ENCODE measurements at regions not wholly inside any gene's neighbourhood (a gene's known extent, or its start where the extent isn't known, plus 50 kb on each side); places are given as distances from the start of the nearest gene placed in this dataset.
"Not testable (repeated sequence)": the region's sequence is repeated elsewhere in the genome, so short reads cannot be mapped to it uniquely, and the experiment has no call there.

- H3K36me3 ChIP-seq = no peaks in the 10 kb centered on the region
- no peak overlapping the region for H3K4me3 ChIP-seq
- DNase-seq (ENCODE audit: low read depth in 1 of 2, low spot score in 2 of 2) = peak; percentile 51 to 63
- no peaks in the 10 kb centered on the region for H3K9me3 ChIP-seq (replicated peaks)
- H3K4me1 ChIP-seq (replicated peaks) = peaks cover 70% of the 10 kb centered on the region
- no peak overlapping the region for H3K27ac ChIP-seq
- no peaks in the 10 kb centered on the region for H3K27me3 ChIP-seq (replicated peaks)
Measured at GRCh38 chr6:144659202-144660182, 374.4 kb downstream of the UTRN start.

GRCh38 chr6:144660561-144661115, 375.5 kb downstream of the UTRN start:
- Histone ChIP-seq H3K9me3 (replicated peaks) (no peaks in the 10 kb centered on the region), H3K27ac (peak overlapping the region; percentile 28), H3K27me3 (replicated peaks) (no peaks in the 10 kb centered on the region), H3K36me3 (no peaks in the 10 kb centered on the region), H3K4me1 (replicated peaks) (peaks cover 64% of the 10 kb centered on the region), H3K4me3 (no peak overlapping the region)
- DNase-seq (ENCODE audit: low read depth in 1 of 2, low spot score in 2 of 2) = no peak

GRCh38 chr6:144661116-144661806, 376.1 kb downstream of the UTRN start:
- Histone ChIP-seq H3K9me3 (replicated peaks) (no peaks in the 10 kb centered on the region), H3K36me3 (no peaks in the 10 kb centered on the region), H3K27me3 (replicated peaks) (no peaks in the 10 kb centered on the region), H3K27ac (peak overlapping the region; percentile 28), H3K4me1 (replicated peaks) (peaks cover 60% of the 10 kb centered on the region), H3K4me3 (no peak overlapping the region)
- DNase-seq (ENCODE audit: low read depth in 1 of 2, low spot score in 2 of 2) = peak in 1 of 2 experiments; percentile 50

- H3K36me3 ChIP-seq = no peaks in the 10 kb centered on the region; the same call in 1 of the 2 replicates
- H3K4me3 ChIP-seq = no peak overlapping the region
- no peak for DNase-seq (ENCODE audit: low read depth in 1 of 2, low spot score in 2 of 2)
- no peak overlapping the region for H3K27ac ChIP-seq
- no peaks in the 10 kb centered on the region for H3K9me3 ChIP-seq (replicated peaks)
- H3K27me3 ChIP-seq (replicated peaks) = no peaks in the 10 kb centered on the region
- peaks cover 54% of the 10 kb centered on the region for H3K4me1 ChIP-seq (replicated peaks)
Measured at GRCh38 chr6:144662812-144663365, 377.8 kb downstream of the UTRN start.

- Histone ChIP-seq H3K4me1 (replicated peaks) (peaks cover 43% of the 10 kb centered on the region), H3K36me3 (no peaks in the 10 kb centered on the region; the same call in 1 of the 2 replicates)
- no peak for DNase-seq (ENCODE audit: low read depth in 1 of 2, low spot score in 2 of 2)
Measured at GRCh38 chr6:144664281-144664680, 379.1 kb downstream of the UTRN start.

GRCh38 chr6:144664947-144665346, 379.8 kb downstream of the UTRN start:
- H3K4me1 ChIP-seq (replicated peaks) = peaks cover 37% of the 10 kb centered on the region
- no peak overlapping the region for H3K4me3 ChIP-seq
- no peak for DNase-seq (ENCODE audit: low read depth in 1 of 2, low spot score in 2 of 2)
- no peaks in the 10 kb centered on the region for H3K27me3 ChIP-seq (replicated peaks)
- H3K36me3 ChIP-seq = no peaks in the 10 kb centered on the region; the same call in 1 of the 2 replicates
- H3K27ac ChIP-seq = no peak overlapping the region
- H3K9me3 ChIP-seq (replicated peaks) = no peaks in the 10 kb centered on the region; the same call in 1 of the 2 replicates

More at GRCh38 chr6:144664281-144664680, 379.1 kb downstream of the UTRN start:
- H3K4me3 ChIP-seq = no peak overlapping the region
- H3K27me3 ChIP-seq (replicated peaks) = no peaks in the 10 kb centered on the region
- H3K9me3 ChIP-seq (replicated peaks) = no peaks in the 10 kb centered on the region
- H3K27ac ChIP-seq = no peak overlapping the region

GRCh38 chr6:144665932-144666450, 380.9 kb downstream of the UTRN start:
- Histone ChIP-seq H3K27me3 (replicated peaks) (no peaks in the 10 kb centered on the region), H3K9me3 (replicated peaks) (peaks cover 5% of the 10 kb centered on the region), H3K4me1 (replicated peaks) (peaks cover 26% of the 10 kb centered on the region), H3K27ac (no peak overlapping the region), H3K4me3 (no peak overlapping the region), H3K36me3 (no peaks in the 10 kb centered on the region; the same call in 1 of the 2 replicates)
- DNase-seq (ENCODE audit: low read depth in 1 of 2, low spot score in 2 of 2) = no peak

- Histone ChIP-seq H3K27ac (no peak overlapping the region), H3K4me1 (replicated peaks) (peaks cover 19% of the 10 kb centered on the region), H3K4me3 (no peak overlapping the region), H3K36me3 (no peaks in the 10 kb centered on the region; the same call in 1 of the 2 replicates), H3K9me3 (replicated peaks) (peaks cover 5% of the 10 kb centered on the region), H3K27me3 (replicated peaks) (no peaks in the 10 kb centered on the region)
- no peak for DNase-seq (ENCODE audit: low read depth in 1 of 2, low spot score in 2 of 2)
Measured at GRCh38 chr6:144666781-144667180, 381.6 kb downstream of the UTRN start.

- Histone ChIP-seq H3K36me3 (no peaks in the 10 kb centered on the region; the same call in 1 of the 2 replicates), H3K9me3 (replicated peaks) (peaks cover 5% of the 10 kb centered on the region), H3K27ac (no peak overlapping the region), H3K4me3 (no peak overlapping the region), H3K4me1 (replicated peaks) (peaks cover 11% of the 10 kb centered on the region), H3K27me3 (replicated peaks) (no peaks in the 10 kb centered on the region)
- no peak for DNase-seq (ENCODE audit: low read depth in 1 of 2, low spot score in 2 of 2)
Measured at GRCh38 chr6:144667532-144668503, 382.7 kb downstream of the UTRN start.

- not testable (repeated sequence) for H3K27ac ChIP-seq; H3K4me3 ChIP-seq; H3K27me3 ChIP-seq (replicated peaks); H3K9me3 ChIP-seq (replicated peaks); H3K36me3 ChIP-seq; H3K4me1 ChIP-seq (replicated peaks); DNase-seq (ENCODE audit: low read depth in 1 of 2, low spot score in 2 of 2)
Measured at GRCh38 chr6:144670259-144670658, 385.1 kb downstream of the UTRN start.

- Histone ChIP-seq H3K27ac (no peak overlapping the region), H3K4me3 (no peak overlapping the region), H3K36me3 (0 out of 2 replicates have a peak, but pooled peaks cover 6% of the 10 kb centered on the region), H3K27me3 (replicated peaks) (no peaks in the 10 kb centered on the region), H3K4me1 (replicated peaks) (no peaks in the 10 kb centered on the region), H3K9me3 (replicated peaks) (peaks cover 5% of the 10 kb centered on the region)
- DNase-seq (ENCODE audit: low read depth in 1 of 2, low spot score in 2 of 2) = no peak
Measured at GRCh38 chr6:144673807-144674206, 388.7 kb downstream of the UTRN start.

- no peak for DNase-seq (ENCODE audit: low read depth in 1 of 2, low spot score in 2 of 2)
- H3K27ac ChIP-seq = no peak overlapping the region
- H3K27me3 ChIP-seq (replicated peaks) = no peaks in the 10 kb centered on the region
- H3K4me3 ChIP-seq = no peak overlapping the region
- H3K36me3 ChIP-seq = 0 out of 2 replicates have a peak, but pooled peaks cover 6% of the 10 kb centered on the region
- H3K4me1 ChIP-seq (replicated peaks) = no peaks in the 10 kb centered on the region
- peaks cover 2% of the 10 kb centered on the region for H3K9me3 ChIP-seq (replicated peaks)
Measured at GRCh38 chr6:144675231-144675861, 390.2 kb downstream of the UTRN start.

All from SJSA1 (cell line).